ENCODE measurements at regions not wholly inside any gene's neighbourhood (a gene's known extent, or its start where the extent isn't known, plus 50 kb on each side); places are given as distances from the start of the nearest gene placed in this dataset.

GRCh38 chr7:131056007-131056406 lies 271.7 kb upstream of the MKLN1 start:
- no peak for TF ChIP-seq POLR2A (IDR thresholded peaks at IDR 0.05)
- TF ChIP-seq CTCF (IDR thresholded peaks at IDR 0.05) = no peak
